ENCODE measurements at regions not wholly inside any gene's neighbourhood (a gene's known extent, or its start where the extent isn't known, plus 50 kb on each side); places are given as distances from the start of the nearest gene placed in this dataset.

GRCh38 chr2:8527676-8528075 lies 154.2 kb upstream of the ID2 start:
- TF ChIP-seq CTCF (IDR thresholded peaks at IDR 0.05) (no peak), POLR2A (IDR thresholded peaks at IDR 0.05) (no peak)

All from heart left ventricle (tissue), 13 donors.